GM21576 (cell line): ENCODE measurements at regions not wholly inside any gene's neighbourhood (a gene's known extent, or its start where the extent isn't known, plus 50 kb on each side); places are given as distances from the start of the nearest gene placed in this dataset.

Source experiments
- ATAC-seq: cut with Tn5 transposase; IDR thresholded peaks from one replicate; pipeline ENCODE4 v1.9.1; 2021; ENCODE audit warnings: mild to moderate bottlenecking, moderate library complexity; ENCODE audit not compliant: unreplicated experiment

- no peak for ATAC-seq
These were observed 162.3 kb downstream of the ICE1 start for GRCh38 chr5:5584751-5585150.

- ATAC-seq: no peak
These were observed 161.8 kb downstream of the ICE1 start for GRCh38 chr5:5584236-5584745.

DNA sequence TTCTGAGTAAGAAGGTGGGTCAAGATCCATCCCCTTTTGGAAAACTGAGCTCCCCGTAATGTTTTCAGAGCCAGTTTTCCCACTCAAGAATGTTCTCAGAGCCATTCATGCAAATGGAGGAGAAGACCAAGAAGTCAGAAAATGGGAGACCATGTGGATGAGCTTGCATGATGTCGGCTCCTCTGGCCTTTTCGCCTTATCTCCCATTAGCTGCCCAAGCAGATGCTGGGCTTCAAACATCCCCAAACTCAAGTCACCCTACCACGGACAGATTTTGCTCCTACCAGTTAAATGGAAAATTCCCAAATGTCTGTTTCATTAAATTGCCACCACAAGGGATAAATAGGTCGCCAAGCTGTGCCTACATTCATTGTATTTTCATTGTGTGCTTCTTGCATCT is 161.4 kb downstream of the ICE1 start:
- ATAC-seq: no peak

DNA sequence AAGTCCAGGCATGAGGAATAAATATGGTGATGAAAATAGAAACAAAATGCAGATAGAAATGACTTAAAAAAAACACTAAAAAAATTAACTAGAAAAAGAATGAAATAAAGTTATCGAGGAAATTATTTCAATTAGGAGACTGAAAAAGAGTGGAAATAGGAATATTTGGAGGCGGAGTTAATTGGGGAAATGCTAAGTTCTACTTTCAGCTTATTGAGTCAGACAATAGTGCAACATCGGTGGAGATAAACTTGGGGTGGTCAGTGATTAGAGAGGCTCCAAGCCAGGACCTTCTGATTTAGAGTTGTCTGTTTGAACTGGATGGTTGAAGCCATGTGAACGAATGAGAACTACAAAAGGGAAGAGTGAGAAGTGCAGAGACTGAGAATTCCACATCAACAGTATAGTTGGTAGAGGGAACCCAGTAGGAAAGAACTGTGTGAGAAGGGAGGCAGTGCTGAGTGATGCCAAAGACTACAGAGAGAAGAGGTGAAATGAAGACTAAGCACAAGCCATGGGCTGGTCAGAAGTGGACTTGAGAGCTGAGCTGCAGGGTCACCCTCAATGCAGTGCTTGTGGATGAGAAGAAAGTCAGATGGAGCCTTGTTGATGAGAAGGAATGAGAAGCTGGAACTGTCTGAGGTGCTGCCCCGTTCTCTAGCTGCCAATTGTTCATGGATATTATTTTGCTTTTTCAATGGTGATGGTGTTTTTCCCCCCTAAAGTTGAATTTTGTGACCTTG is 160.7 kb downstream of the ICE1 start:
- ATAC-seq: no peak

GRCh38 chr5:5581080-5581479 is 158.6 kb downstream of the ICE1 start:
- no peak for ATAC-seq

DNA sequence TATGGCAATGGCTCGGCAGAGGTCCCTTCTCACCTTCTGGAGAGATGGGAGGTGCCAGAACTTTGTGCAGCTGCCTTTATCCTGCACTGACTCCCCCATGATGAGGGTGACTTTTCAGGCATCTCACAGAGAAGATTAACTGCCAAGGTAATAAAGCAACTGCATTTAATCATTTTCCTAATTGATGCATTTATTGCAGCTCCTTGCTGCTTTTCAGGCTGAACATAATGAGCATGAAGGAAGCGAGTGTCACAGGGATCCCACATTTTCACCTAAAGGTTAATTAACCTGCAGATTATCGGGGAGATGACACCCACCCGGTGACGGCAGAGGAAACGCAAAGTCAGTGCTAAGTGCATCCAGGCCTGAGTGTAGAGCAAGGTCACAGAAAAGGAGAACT is 154.3 kb downstream of the ICE1 start:
- ATAC-seq: no peak

- ATAC-seq: no peak
These were observed 153.0 kb downstream of the ICE1 start for GRCh38 chr5:5575461-5575860.

DNA sequence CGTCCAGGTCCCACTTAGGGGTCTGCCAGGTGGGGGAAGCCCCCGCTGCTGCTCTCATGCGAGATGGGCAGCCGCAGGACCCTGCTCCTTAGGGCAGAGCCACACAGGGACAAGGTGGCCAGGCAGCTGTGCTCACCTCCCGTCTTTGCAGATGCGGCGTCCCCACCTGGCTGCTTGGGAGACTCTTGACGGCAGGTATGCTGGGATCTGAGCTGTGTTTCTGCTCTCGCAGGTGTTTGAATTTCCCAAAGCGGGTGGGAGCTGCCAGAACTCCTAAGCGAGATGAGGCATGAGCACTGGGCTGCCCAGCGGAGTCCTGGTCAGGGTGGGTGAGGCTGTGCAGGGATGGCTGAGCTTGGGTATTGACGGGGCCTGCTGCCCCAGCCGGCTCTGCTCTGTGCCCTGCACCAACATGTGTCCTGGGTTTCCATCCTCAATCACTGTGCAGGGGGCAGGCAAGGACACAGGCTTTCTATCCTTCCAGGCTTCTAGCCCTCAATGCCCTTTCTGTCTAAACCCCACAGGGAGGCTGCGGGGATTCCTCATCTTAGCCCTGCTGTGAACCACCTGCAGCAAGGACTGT is 151.4 kb downstream of the ICE1 start:
- no peak for ATAC-seq

DNA sequence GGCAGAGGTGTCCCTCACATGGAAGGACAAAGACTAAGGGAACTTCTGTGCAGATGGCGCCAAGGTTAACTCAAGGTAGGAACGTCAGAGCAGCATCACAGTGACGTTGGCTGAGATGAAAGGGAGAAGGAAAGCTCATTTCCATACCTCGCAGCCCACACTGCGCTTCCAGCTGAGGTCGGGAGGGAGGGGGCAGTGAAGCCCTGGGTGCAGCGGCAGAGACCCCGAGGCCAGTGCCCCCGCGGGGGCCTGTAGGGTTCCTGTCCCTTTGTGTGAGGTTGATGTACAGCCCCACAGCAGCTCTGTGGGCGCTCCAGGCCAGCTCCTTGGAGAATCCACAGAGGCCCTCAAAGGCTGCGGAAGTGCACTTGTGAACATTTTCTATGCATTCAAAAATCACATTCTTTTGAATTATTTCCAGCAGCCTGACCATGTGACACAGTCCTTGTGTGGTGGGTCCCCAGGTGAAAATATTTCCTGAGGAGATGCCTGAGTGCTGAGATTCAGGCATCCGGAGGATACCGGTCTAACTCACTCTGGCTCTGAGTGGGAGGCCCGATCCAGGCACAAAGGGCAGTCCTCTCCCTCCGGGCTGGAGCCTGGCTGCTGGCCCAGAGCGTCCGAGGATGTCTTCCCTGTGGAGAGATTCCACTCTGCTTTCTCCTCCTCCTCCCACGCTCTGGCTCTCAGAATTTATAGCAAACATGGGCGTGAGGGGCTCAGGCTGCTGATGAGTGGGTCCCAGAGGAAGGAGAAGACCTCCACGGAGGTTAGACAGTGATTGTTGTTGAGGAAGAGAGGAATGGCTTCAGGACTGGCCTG is 150.7 kb downstream of the ICE1 start:
- ATAC-seq: no peak

DNA sequence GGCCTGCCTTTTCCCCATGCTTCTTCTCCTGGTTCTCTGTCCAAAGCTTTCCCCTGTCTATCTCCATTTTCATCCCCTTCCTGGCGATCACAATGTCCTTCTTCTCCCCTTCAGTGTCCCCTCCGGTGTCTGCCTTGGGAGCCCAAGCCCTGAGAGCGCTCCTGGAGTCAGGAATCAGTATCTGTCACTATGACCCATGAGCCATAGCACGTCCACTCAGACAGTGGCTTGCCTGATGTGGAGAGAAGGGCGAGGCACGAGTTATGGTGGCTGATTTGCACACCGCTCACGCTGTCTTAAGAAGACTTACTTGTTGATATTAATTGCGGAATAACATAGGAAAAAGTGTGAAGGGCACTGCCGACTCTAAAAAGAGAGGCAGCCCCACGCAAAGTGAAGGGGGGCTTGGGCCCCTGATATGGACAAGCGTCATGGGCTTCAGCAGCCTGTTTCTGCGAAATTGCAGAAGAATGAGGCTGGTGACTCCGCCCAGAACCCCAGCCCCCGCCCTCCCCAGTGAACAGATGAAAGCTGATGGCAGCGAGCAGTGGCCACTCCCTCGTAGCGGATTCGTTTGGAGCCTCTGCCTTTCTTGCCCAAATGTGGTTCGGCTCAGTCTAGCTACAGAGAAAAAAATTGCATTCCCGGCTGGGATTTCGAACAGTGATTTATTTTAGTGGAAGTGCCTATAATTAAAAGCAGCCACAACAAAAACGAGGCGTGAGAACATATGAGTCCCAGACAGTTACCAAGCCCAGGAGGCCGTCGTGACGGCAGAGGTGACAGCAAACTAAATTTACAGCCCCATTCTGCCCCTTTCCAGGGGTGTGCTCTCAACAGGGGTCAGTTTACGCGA is 149.8 kb downstream of the ICE1 start:
- no peak for ATAC-seq

GRCh38 chr5:5570646-5571045 is 148.2 kb downstream of the ICE1 start:
- ATAC-seq: no peak

GRCh38 chr5:5564898-5565297 is 142.4 kb downstream of the ICE1 start:
- no peak for ATAC-seq

GRCh38 chr5:5560016-5560415 is 137.5 kb downstream of the ICE1 start:
- no peak for ATAC-seq

DNA sequence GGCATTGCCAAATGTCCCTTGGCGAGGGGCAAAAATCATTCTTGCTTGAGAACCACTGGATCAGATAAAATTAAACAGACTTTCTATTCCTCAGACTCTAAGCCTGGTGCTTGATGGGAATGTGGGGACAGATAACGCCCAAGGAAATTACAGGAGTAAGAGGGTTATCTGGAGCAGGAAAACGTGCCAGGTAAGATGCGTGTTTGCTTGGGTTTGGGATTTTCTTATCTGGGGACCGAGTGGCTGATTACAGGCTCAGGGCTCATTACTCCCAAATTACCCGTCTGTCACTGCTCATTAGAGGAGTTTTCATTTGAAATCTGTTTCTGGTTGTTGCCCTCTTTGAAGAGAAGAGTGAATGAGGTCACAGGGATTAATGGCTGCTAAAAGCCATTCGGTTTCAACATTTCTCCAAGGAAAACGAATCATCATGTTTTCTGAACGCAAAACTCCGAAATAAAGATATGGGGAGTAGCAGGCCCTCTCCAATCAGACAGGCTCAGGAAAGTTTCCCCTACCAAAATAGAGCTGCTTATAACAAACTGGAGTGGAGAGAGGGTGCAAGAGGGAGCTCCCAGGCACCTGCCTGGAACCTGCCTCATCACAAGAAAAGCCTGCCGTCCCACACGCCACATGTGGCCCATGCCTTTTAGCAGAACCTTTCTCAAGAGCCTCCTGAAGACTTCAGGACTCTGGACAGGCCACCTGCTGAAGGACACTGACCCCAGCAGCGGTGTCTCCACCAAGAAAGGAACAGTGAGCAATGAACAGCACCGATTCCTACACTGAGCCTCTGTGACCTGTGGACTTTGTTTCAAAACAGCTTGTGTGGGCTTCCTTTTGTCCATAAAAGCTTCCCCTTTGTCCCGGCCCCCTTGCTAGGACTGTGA is 136.4 kb downstream of the ICE1 start:
- ATAC-seq: no peak

GRCh38 chr5:5558102-5558501 is 135.6 kb downstream of the ICE1 start:
- ATAC-seq: no peak

DNA sequence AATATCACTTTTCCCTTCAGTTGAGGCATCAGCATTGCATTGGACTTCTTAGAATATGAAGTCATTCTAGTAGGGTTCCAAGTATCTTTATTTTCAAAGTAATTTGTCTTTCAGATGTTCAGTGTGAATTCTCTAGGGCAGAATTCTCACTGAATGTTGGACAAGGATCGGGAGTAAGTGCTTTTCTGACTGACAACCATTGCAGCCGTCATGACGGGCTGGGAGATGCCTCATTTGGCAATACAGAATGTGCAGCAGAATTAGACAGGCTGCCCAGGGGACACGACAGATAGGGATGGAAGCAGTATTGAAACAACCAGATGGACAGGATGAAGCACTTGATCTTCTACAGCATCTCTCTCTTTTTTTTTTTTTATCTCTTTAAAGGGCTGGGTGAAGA is 129.0 kb downstream of the ICE1 start:
- no peak for ATAC-seq

DNA sequence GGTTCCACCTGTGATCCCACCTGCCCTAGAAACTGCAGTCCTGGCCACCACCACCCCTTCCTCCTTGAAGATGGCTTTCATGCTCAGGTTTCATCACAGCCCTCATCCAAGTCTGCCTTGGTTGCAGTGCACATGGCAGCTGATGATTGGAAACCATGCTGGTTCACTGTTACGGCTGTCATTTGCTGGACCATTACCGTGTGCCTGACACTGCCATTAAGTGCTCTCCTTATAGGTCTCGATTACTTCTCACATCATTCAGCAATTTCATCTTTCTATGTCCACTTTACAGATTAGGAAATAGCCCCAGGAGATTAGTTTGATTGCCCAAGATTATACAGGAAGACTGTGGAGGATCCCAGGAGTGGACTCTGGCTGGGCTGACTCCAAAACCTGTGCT is 123.9 kb downstream of the ICE1 start:
- no peak for ATAC-seq

DNA sequence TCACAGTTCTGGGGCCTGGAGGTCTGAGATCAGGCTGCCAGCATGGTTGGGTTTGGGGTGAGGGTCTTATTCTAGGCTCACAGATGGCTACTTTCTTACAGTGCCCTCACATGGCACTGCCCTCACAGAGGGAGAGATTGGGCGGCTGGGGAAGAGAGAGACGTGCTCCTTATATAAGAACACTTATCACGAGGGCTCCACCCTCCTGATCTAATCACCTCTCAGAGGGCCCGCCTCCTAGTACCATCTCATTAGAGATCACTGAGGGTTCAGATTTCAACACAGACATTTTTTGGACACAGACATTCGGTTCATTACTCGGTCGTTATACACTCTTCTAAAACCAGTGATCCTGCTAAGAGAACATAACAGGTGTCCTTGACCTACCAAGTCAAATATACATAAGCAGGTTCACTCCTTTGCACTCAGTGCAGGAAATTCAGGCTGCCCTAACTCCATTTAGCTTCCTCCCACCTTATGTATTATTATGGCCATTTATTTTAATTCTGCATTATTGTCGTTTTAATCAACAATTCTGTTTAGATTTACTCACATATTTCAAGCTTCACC is 121.7 kb downstream of the ICE1 start:
- ATAC-seq: no peak

GRCh38 chr5:5542654-5543053 is 120.2 kb downstream of the ICE1 start:
- ATAC-seq: no peak

GRCh38 chr5:5540065-5540464 is 117.6 kb downstream of the ICE1 start:
- no peak for ATAC-seq
